Gastrocnemius medialis (tissue), 4 donors: ENCODE measurements at regions not wholly inside any gene's neighbourhood (a gene's known extent, or its start where the extent isn't known, plus 50 kb on each side); places are given as distances from the start of the nearest gene placed in this dataset.

ENCODE experiments used
- ATAC-seq, 2 donors: fragments of 150-250 bp; one replicate each; pipeline ENCODE4 v1.9.1; 2016
- DNase-seq, 2 donors: peaks; one replicate each; pipeline ENCODE4 v3.0.0-alpha.2; 2019
- H3K27ac ChIP-seq, 4 donors: fragments of 200-600 bp; sonication (generic); 1 replicate in 1 of 4; 2 replicates in 3 of 4; pipeline ENCODE4 v1.5.1; 2016 to 2018; ENCODE audit warnings: mild to moderate bottlenecking in 2 of 4, moderate library complexity in 1 of 4
- H3K27me3 ChIP-seq, 3 donors: fragments of 200-600 bp; sonication (generic) in 2 of 3; 1 replicate in 1 of 3; 2 replicates in 2 of 3; pipeline versions ENCODE4 v1.5.1 to v1.6.0; 2016 to 2019; ENCODE audit warnings: mild to moderate bottlenecking in 1 of 3, moderate library complexity in 1 of 3
- H3K36me3 ChIP-seq, 2 donors: fragments of 200-600 bp; sonication (generic) in 1 of 2; one replicate each; pipeline ENCODE4 v1.5.1; 2017 to 2018
- H3K4me1 ChIP-seq, 2 donors: fragments of 200-600 bp; sonication (generic) in 1 of 2; one replicate each; pipeline ENCODE4 v1.5.1; 2016 to 2017; ENCODE audit warnings: mild to moderate bottlenecking in 2 of 2
- H3K4me3 ChIP-seq, 4 donors: fragments of 200-600 bp; sonication (generic) in 3 of 4; 1 replicate in 1 of 4; 2 replicates in 3 of 4; pipeline ENCODE4 v1.5.1; 2016 to 2019; ENCODE audit warnings: mild to moderate bottlenecking in 2 of 4
- H3K9me3 ChIP-seq, 3 donors: fragments of 200-600 bp; sonication (generic) in 2 of 3; 1 replicate in 1 of 3; 2 replicates in 2 of 3; pipeline ENCODE4 v1.5.1; 2016 to 2019
- POLR2A ChIP-seq, 2 donors: fragments of 450-650 bp; IDR thresholded peaks; one replicate each; pipeline ENCODE4 v1.6.1; 2017; ENCODE audit warnings: antibody characterized with exemption in 2 of 2, mild to moderate bottlenecking in 2 of 2, moderate library complexity in 2 of 2
- in situ Hi-C, 4 donors: fragments of 200-750 bp; cut with MboI; loops; one replicate each; pipeline versions ENCODE4 v1.15.0 to v1.8.0; 2017; ENCODE audit warnings: low sequenced_read_pairs in 4 of 4
- intact Hi-C: fragments of 100-400 bp; cut with DNase I; formaldehyde crosslinking; loops from one replicate; pipeline ENCODE4 v1.15.1; 2023; ENCODE audit warnings: low total_unique reads
- TF ChIP-seq, protein P1 (sequence below), 5 experiments: fragments of 450-650 bp in 3 of 5; fragments of 200-600 bp in 2 of 5; sonication (generic) in 2 of 5; IDR thresholded peaks in 4 of 5; conservative IDR thresholded peaks in 1 of 5; 1 replicate in 4 of 5; 2 replicates in 1 of 5; pipeline ENCODE4 v1.5.1; 2016 to 2019; ENCODE audit warnings: antibody characterized with exemption in 5 of 5, mild to moderate bottlenecking in 3 of 5, moderate library complexity in 3 of 5

DNA sequence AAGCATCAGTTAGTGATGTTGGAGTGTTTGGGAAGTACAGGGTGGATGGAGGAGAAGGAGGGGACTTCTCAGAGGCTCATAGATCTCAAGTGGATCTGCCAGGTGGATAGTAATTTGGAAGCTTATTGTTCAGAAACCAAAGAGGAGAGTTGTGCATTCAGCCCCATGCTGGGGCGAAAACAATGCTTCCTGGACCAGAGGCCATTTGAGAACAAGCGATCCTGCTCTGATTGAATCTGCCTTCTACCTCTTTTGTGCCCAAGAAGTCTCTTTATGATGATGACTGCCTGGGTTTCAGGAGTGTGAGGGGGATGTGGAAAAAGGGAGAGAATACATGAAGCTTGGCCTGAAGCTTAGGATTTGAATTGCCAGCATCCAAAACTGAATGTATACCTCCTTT, 110.8 kb upstream of the SRRM4 start:
- TF ChIP-seq, protein P1, sequence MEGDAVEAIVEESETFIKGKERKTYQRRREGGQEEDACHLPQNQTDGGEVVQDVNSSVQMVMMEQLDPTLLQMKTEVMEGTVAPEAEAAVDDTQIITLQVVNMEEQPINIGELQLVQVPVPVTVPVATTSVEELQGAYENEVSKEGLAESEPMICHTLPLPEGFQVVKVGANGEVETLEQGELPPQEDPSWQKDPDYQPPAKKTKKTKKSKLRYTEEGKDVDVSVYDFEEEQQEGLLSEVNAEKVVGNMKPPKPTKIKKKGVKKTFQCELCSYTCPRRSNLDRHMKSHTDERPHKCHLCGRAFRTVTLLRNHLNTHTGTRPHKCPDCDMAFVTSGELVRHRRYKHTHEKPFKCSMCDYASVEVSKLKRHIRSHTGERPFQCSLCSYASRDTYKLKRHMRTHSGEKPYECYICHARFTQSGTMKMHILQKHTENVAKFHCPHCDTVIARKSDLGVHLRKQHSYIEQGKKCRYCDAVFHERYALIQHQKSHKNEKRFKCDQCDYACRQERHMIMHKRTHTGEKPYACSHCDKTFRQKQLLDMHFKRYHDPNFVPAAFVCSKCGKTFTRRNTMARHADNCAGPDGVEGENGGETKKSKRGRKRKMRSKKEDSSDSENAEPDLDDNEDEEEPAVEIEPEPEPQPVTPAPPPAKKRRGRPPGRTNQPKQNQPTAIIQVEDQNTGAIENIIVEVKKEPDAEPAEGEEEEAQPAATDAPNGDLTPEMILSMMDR (IDR thresholded peaks at IDR 0.05 in 4 of 5, conservative IDR thresholded peaks at IDR 0.05 in 1 of 5), result no peak
- TF ChIP-seq POLR2A (IDR thresholded peaks at IDR 0.05), result no peak
- no peak for ATAC-seq
- no peaks in the 10 kb centered on the region for H3K9me3 ChIP-seq
- H3K4me1 ChIP-seq, result no peaks in the 10 kb centered on the region
- intact Hi-C loops, result no loop called here
- no peak for DNase-seq
- peaks cover 0 to 2% (median 0%) of the 10 kb centered on the region in 3 donors for H3K27me3 ChIP-seq
- H3K27ac ChIP-seq, result no peak overlapping the region
- H3K4me3 ChIP-seq, result no peak overlapping the region
- in situ Hi-C loops, result no loop called here
- H3K36me3 ChIP-seq, result no peaks in the 10 kb centered on the region

DNA sequence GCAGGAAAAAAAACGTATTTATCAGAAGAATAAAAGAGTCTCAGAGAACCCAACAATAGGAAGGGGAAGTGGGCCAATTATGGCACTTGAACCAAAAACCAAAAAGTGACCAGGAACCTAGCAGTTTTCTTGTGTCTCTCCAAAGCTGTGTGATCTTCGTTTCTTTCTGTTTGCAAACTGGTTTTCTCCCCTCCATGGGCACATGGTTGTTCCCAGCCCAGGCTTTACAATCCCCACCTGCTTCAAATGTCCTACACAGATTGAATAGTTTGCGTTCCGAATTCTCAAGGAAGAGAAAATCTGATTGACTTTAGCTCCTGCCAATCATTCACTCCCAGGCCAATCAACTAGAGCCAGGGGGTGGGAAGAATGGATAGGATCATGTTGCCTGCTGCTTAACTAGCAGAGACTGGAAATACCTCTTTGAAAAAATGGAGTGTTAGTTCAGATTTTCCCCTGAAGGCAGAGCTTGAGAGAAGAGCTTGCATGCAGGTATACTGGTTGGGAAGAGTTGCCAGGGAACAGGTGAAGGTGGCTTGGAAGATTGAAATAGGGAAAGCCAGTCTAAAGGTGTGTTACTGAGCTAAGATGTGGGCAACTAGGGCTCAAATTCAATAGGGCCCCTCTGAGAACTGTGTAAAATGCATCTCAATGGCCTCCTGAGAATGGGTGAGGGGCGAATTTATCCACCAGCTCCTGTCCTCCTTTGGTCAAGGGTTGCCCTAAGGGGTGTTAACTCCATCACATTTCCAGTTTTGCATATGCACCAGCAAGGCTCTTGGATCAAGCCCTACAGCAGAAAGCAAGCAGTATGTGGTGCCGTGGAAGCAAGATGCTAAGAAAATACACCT, 106.4 kb upstream of the SRRM4 start:
- no peak for DNase-seq
- Histone ChIP-seq H3K9me3 (no peaks in the 10 kb centered on the region), H3K4me3 (no peak overlapping the region), H3K27me3 (no peaks in the 10 kb centered on the region), H3K36me3 (no peaks in the 10 kb centered on the region), H3K4me1 (no peaks in the 10 kb centered on the region), H3K27ac (no peak overlapping the region)
- intact Hi-C loops, result no loop called here
- TF ChIP-seq, protein P1 (IDR thresholded peaks at IDR 0.05 in 4 of 5, conservative IDR thresholded peaks at IDR 0.05 in 1 of 5), result no peak
- no peak for TF ChIP-seq POLR2A (IDR thresholded peaks at IDR 0.05)
- in situ Hi-C loops, result no loop called here
- ATAC-seq, result no peak

DNA sequence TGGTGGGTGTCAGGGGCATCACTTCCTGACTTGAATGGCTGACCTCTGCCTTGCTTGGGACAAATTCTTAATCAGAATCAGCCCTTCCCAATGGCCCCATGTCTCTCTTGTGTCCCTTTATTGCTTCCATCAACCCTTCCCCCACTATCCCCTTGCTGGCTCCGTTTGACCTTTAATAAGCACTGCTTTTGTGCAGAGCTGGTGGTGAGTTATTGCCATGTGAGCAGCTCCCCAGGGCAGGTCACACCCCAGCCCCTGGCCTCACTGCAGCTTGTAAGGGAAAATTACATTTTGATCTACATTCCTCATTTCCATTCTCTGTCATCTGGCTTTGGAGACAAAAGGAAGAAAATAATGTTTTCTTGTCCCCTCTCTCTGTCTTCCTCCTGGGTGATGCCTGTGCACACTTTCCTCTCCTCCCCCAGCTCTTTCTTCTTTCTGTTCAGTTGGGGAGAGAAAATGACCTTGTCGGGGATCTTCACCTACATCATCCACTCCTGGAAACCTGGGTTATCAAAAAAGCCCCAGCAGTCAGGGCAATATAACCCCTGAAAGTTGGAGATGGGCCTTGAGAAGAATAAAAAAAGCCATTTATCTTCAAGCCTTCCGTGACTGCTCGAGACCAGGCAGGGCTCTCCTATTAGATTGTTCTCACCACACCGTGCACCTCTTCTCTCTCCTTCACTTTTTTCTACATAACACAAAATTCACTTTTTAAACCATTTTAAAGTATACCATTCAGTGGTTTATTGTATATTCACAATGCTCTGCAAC, 100.4 kb upstream of the SRRM4 start:
- TF ChIP-seq, protein P1 (IDR thresholded peaks at IDR 0.05 in 4 of 5, conservative IDR thresholded peaks at IDR 0.05 in 1 of 5), result no peak
- no peak for TF ChIP-seq POLR2A (IDR thresholded peaks at IDR 0.05)
- in situ Hi-C loops (no loop called here), intact Hi-C loops (no loop called here)
- no peaks in the 10 kb centered on the region for H3K36me3 ChIP-seq
- H3K9me3 ChIP-seq, result no peaks in the 10 kb centered on the region
- ATAC-seq, result no peak
- no peak overlapping the region for H3K4me3 ChIP-seq
- H3K27me3 ChIP-seq, result peaks cover 0 to 2% (median 0%) of the 10 kb centered on the region in 3 donors
- no peaks in the 10 kb centered on the region for H3K4me1 ChIP-seq
- DNase-seq, result no peak
- no peak overlapping the region for H3K27ac ChIP-seq

DNA sequence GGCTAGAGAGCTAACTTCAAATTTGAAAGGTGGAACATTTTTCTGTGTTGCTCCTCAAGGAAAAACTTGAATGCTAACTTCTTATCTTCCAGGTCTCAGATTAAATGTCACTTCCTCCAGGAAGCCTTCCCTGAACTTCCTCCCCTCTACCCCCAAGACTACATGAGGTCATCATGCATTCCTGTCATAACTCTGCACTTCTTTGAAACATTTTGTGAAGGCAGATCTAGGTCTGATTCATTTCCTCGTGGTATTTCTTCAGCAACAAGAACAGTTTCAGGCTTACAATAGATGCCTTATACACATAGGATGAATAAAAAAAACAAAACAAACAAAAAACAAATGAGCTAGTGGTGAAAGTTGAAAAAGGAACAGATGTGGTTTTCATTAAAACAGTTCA, 97.1 kb upstream of the SRRM4 start:
- TF ChIP-seq POLR2A (IDR thresholded peaks at IDR 0.05), result no peak
- TF ChIP-seq, protein P1 (IDR thresholded peaks at IDR 0.05 in 4 of 5, conservative IDR thresholded peaks at IDR 0.05 in 1 of 5), result no peak

More for the DNA sequence above, 97.1 kb upstream of the SRRM4 start:
- ATAC-seq, result no peak
- in situ Hi-C loops, result no loop called here
- Histone ChIP-seq H3K36me3 (no peaks in the 10 kb centered on the region), H3K4me3 (no peak overlapping the region), H3K4me1 (no peaks in the 10 kb centered on the region), H3K9me3 (no peaks in the 10 kb centered on the region), H3K27ac (no peak overlapping the region), H3K27me3 (peaks cover 0 to 2% (median 0%) of the 10 kb centered on the region in 3 donors)
- intact Hi-C loops, result no loop called here
- no peak for DNase-seq
